Sigmoid colon (tissue), 6 donors: ENCODE measurements at regions not wholly inside any gene's neighbourhood (a gene's known extent, or its start where the extent isn't known, plus 50 kb on each side); places are given as distances from the start of the nearest gene placed in this dataset.

Experiments
- DNase-seq: peaks from one replicate; pipeline ENCODE4 v3.0.0-alpha.2; 2019
- H3K27ac ChIP-seq, 4 donors: fragments of 200-600 bp; sonication (generic); one replicate each; pipeline ENCODE4 v1.5.1; 2016 to 2019; ENCODE audit warnings: mild to moderate bottlenecking in 1 of 4
- H3K27me3 ChIP-seq, 3 donors: fragments of 200-600 bp; sonication (generic); one replicate each; pipeline ENCODE4 v1.5.1; 2019; ENCODE audit warnings: mild to moderate bottlenecking in 1 of 3
- H3K36me3 ChIP-seq, 4 donors: fragments of 200-600 bp; sonication (generic); one replicate each; pipeline ENCODE4 v1.5.1; 2016 to 2019
- H3K4me1 ChIP-seq, 4 donors: fragments of 200-600 bp; sonication (generic); one replicate each; pipeline ENCODE4 v1.5.1; 2017 to 2019
- H3K4me3 ChIP-seq, 4 donors: fragments of 200-600 bp; sonication (generic); one replicate each; pipeline ENCODE4 v1.5.1; 2017 to 2019; ENCODE audit warnings: mild to moderate bottlenecking in 2 of 4, moderate library complexity in 1 of 4
- H3K9me3 ChIP-seq, 4 donors: fragments of 200-600 bp in 3 of 4; sonication (generic) in 3 of 4; one replicate each; pipeline versions ENCODE4 v1.5.1 to v1.6.1; 2013 to 2019
- EP300 ChIP-seq, 4 donors: sonication (generic); formaldehyde crosslinking; IDR thresholded peaks; one replicate each; pipeline ENCODE4 v1.6.1; 2017; ENCODE audit warnings: antibody characterized with exemption in 4 of 4
- POLR2A ChIP-seq, 2 donors: fragments of 450-650 bp; IDR thresholded peaks; one replicate each; pipeline ENCODE4 v1.6.1; 2016; ENCODE audit warnings: antibody characterized with exemption in 2 of 2, mild to moderate bottlenecking in 2 of 2, moderate library complexity in 2 of 2
- POLR2AphosphoS5 ChIP-seq, 4 donors: sonication (generic); formaldehyde crosslinking; IDR thresholded peaks; one replicate each; pipeline ENCODE4 v1.6.1; 2017; ENCODE audit warnings: antibody characterized with exemption in 4 of 4
- WGBS, 2 donors: extraction: QIAGEN DNeasy Blood & Tissue Kit; methylation state at CpG; one replicate each; pipeline ENCODE4 v1.1.7; 2013; 5-methylcytosine and 5-hydroxymethylcytosine counted together
- intact Hi-C: fragments of 100-400 bp; cut with DNase I; formaldehyde crosslinking; loops from one replicate; pipeline ENCODE4 v1.15.1; 2023
- TF ChIP-seq, protein P1 (sequence below), 4 experiments: fragments of 450-650 bp in 3 of 4; fragments of 200-600 bp in 1 of 4; IDR thresholded peaks; one replicate each; pipeline ENCODE4 v1.5.1; 2016 to 2019; ENCODE audit warnings: antibody characterized with exemption in 4 of 4, mild to moderate bottlenecking in 3 of 4, moderate library complexity in 2 of 4
- donor health status: healthy with polysubstance abuse.
- donor health status: healthy.

DNA sequence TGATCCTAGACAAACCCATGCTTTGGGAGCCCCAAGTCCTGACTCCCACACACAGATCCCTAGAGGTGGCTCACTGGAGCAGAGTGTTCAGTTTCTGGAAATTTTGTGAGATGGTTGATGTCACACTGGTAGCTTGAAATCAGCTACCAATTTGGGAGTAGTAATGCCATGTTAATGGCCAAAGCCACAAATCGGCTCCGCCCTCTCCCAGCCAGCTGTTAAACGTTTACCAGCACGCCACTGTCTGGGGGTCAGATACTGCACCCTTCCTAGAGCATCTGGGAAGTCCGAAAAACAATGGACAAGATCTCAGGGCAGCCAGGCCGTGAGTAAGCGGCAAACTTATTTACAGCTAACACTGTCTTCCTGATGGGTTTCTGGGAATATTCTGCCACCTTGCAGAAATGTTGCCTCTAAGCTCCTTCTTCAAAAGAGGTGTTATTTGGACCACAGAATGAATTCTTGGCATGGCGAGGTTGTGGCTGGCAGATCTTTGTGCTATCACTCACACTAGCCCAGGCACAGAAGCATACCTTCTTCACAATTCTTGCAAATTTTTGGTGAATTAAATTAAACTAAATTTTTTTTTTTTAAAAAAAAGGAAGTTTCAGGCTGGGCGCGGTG is 60.2 kb upstream of the FZD7 start:
- peak; percentile 21 for DNase-seq
- TF ChIP-seq EP300 (IDR thresholded peaks at IDR 0.05) (no peak), POLR2A (IDR thresholded peaks at IDR 0.05) (no peak), POLR2AphosphoS5 (IDR thresholded peaks at IDR 0.05) (no peak)
- TF ChIP-seq, protein P1, sequence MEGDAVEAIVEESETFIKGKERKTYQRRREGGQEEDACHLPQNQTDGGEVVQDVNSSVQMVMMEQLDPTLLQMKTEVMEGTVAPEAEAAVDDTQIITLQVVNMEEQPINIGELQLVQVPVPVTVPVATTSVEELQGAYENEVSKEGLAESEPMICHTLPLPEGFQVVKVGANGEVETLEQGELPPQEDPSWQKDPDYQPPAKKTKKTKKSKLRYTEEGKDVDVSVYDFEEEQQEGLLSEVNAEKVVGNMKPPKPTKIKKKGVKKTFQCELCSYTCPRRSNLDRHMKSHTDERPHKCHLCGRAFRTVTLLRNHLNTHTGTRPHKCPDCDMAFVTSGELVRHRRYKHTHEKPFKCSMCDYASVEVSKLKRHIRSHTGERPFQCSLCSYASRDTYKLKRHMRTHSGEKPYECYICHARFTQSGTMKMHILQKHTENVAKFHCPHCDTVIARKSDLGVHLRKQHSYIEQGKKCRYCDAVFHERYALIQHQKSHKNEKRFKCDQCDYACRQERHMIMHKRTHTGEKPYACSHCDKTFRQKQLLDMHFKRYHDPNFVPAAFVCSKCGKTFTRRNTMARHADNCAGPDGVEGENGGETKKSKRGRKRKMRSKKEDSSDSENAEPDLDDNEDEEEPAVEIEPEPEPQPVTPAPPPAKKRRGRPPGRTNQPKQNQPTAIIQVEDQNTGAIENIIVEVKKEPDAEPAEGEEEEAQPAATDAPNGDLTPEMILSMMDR (IDR thresholded peaks at IDR 0.05): no peak
- no peaks in the 10 kb centered on the region for H3K36me3 ChIP-seq
- peaks cover 0 to 8% (median 0%) of the 10 kb centered on the region in 4 donors for H3K4me1 ChIP-seq
- H3K4me3 ChIP-seq: no peak overlapping the region
- no peaks in the 10 kb centered on the region for H3K9me3 ChIP-seq
- no peaks in the 10 kb centered on the region for H3K27me3 ChIP-seq
- H3K27ac ChIP-seq: no peak overlapping the region
- WGBS, 2 donors: 81 to 86% methylated on average over 10 of the region's 10 CpGs
- intact Hi-C loops: no loop called here

DNA sequence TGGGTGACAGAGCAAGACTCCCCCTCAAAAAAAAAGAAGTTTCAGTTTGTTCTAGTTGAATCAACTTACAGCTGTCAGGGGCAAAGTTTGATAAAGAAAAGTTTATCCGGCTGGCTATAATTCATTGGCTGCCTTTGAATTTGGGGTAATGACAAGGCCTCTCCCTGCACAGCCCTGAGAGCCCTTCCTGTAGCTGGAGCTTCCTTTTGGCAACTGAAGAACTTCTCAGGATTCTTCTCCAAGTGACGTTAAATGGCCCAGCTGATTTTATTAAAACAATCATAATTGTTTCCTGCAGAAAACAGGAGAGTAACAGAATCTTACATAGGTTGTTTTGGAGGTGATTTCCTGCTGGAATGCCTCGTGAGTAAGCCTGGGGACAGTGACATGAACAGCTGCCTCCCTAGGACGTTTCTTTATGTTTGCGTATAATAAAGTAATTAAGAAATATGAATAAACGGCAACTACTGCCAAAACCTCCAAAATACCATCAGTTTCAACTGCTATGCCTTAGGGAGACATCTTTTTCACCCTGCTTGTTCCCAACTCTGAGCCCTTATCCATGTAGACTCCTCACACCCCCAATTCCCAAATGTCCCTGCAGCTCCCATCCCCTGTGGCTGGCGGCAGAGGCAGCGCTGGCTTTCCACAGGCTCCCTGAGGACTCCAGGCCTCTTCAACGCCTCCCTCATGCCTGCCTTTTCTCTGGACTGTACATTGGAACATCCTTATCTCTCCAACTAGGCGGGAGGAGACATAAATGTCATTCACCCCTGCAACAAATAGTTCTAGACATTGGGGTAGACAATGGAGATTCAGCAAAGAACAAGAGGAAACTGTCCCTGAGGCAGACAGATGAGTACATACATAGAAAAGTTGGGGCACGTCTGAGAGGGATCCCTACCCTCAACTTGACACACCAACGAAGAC is 59.2 kb upstream of the FZD7 start:
- Histone ChIP-seq H3K9me3 (no peaks in the 10 kb centered on the region), H3K4me1 (peaks cover 0 to 8% (median 0%) of the 10 kb centered on the region in 4 donors), H3K36me3 (no peaks in the 10 kb centered on the region), H3K4me3 (no peak overlapping the region), H3K27me3 (no peaks in the 10 kb centered on the region), H3K27ac (no peak overlapping the region)
- intact Hi-C loops: no loop called here
- no peak for DNase-seq
- TF ChIP-seq EP300 (IDR thresholded peaks at IDR 0.05) (no peak), POLR2AphosphoS5 (IDR thresholded peaks at IDR 0.05) (no peak), POLR2A (IDR thresholded peaks at IDR 0.05) (no peak)
- TF ChIP-seq, protein P1 (IDR thresholded peaks at IDR 0.05): no peak
- 30 to 69% methylated on average over 12 of the region's 12 CpGs for WGBS, 2 donors

DNA sequence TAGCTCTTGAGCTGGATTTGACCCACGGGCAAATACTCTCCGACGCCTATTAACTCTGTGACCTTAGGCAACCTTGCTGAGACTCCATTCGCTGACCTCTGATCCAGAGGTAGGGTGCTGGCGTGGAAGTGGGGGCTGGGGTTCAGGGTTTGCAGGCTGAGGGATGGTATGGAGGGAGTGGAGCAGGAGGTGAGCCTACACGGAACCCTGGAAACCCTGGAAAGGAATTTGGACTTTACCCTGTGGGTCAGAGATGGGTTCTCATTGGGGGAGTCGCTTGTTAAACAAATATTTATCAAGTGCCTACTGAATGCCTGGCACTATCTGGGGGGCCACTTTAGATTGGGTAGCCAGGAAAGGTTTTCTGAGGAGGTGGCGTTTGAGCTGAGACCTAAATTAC is 58.2 kb upstream of the FZD7 start:
- H3K9me3 ChIP-seq: no peaks in the 10 kb centered on the region
- intact Hi-C loops: no loop called here
- H3K27ac ChIP-seq: no peak overlapping the region
- no peaks in the 10 kb centered on the region for H3K36me3 ChIP-seq
- H3K4me3 ChIP-seq: no peak overlapping the region
- peaks cover 0 to 8% (median 0%) of the 10 kb centered on the region in 4 donors for H3K4me1 ChIP-seq
- no peaks in the 10 kb centered on the region for H3K27me3 ChIP-seq
- TF ChIP-seq, protein P1 (IDR thresholded peaks at IDR 0.05): no peak
- TF ChIP-seq POLR2A (IDR thresholded peaks at IDR 0.05) (no peak), EP300 (IDR thresholded peaks at IDR 0.05) (no peak)
- WGBS, 2 donors: 67 to 94% methylated on average over 8 of the region's 8 CpGs
- DNase-seq: no peak

DNA sequence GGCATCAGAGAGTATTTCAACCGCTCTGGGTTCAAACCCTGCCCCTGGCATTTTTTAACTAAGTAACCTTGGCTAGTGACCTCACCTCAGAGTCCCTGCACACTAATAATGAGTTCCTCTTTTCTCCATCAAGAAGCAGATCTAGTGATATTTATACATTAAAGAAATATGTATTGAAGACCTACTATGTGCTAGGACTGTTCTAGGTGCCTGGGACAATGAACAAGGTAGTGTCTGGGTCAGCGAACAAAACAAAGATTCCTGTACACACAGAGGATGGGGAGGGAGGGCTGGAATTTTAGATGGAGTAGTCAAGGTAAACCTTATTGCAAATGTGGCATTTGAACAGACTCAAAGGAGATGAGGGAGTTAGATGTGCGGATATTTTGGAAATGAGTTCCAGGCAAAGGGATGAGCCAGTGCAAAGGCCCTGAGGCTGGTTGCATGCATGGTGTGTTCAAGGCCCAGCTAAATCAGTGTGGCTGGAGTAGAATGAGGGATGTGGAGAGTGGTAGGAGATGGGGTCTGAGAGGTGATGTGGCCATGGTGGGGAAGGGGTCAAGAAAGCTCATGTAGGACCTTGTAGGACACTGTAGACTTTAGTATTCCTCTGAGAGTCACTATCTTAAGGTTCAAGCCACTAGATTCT is 57.6 kb upstream of the FZD7 start:
- H3K36me3 ChIP-seq: no peaks in the 10 kb centered on the region
- H3K4me3 ChIP-seq: no peak overlapping the region
- peaks cover 0 to 8% (median 0%) of the 10 kb centered on the region in 4 donors for H3K4me1 ChIP-seq
- no peaks in the 10 kb centered on the region for H3K9me3 ChIP-seq
- no peaks in the 10 kb centered on the region for H3K27me3 ChIP-seq
- TF ChIP-seq, protein P1 (IDR thresholded peaks at IDR 0.05): no peak
- TF ChIP-seq POLR2AphosphoS5 (IDR thresholded peaks at IDR 0.05) (no peak), POLR2A (IDR thresholded peaks at IDR 0.05) (no peak), EP300 (IDR thresholded peaks at IDR 0.05) (no peak)
- 98% methylated on average over 3 of the region's 3 CpGs for WGBS, 2 donors
- no peak for DNase-seq
- no peak overlapping the region for H3K27ac ChIP-seq
- intact Hi-C loops: no loop called here
